GM12872 (cell line): ENCODE measurements at regions not wholly inside any gene's neighbourhood (a gene's known extent, or its start where the extent isn't known, plus 50 kb on each side); places are given as distances from the start of the nearest gene placed in this dataset.

ENCODE experiments used
- CTCF ChIP-seq: IDR thresholded peaks from 3 replicates; pipeline ENCODE4 v1.5.1; 2011; ENCODE audit warnings: low read depth, mild to moderate bottlenecking, low read length, moderate library complexity; ENCODE audit not compliant: insufficient read depth

- TF ChIP-seq CTCF, result no peak
Measured at GRCh38 chr1:194950584-194950983, 1657.7 kb downstream of the KCNT2 start.

- no peak for TF ChIP-seq CTCF
Measured at GRCh38 chr1:194940336-194941030, 1667.8 kb downstream of the KCNT2 start.

- peak; percentile 52; the same call in 2 of the 3 replicates for TF ChIP-seq CTCF
Measured at GRCh38 chr1:194935864-194936263, 1672.4 kb downstream of the KCNT2 start.

- no peak for TF ChIP-seq CTCF
Measured at GRCh38 chr1:194931166-194931565, 1677.1 kb downstream of the KCNT2 start.

GRCh38 chr1:194930132-194930531, 1678.1 kb downstream of the KCNT2 start:
- no peak for TF ChIP-seq CTCF

- no peak for TF ChIP-seq CTCF
Measured at GRCh38 chr1:194929357-194929756, 1678.9 kb downstream of the KCNT2 start.

GRCh38 chr1:194919146-194919545, 1689.1 kb downstream of the KCNT2 start:
- no peak for TF ChIP-seq CTCF
